DOHH2 (cell line): ENCODE measurements at regions not wholly inside any gene's neighbourhood (a gene's known extent, or its start where the extent isn't known, plus 50 kb on each side); places are given as distances from the start of the nearest gene placed in this dataset.

Experiments used
- CTCF ChIP-seq: fragments of 200-600 bp; sonication (generic); IDR thresholded peaks from one replicate; pipeline ENCODE4 v1.5.1; 2014; ENCODE audit warnings: antibody characterized with exemption, mild to moderate bottlenecking, low read depth, low read length; ENCODE audit not compliant: poor library complexity, severe bottlenecking
- EZH2phosphoT487 ChIP-seq: fragments of 200-600 bp; sonication (generic); IDR thresholded peaks from 2 replicates; pipeline ENCODE4 v1.6.1; 2017; ENCODE audit warnings: borderline replicate concordance, mild to moderate bottlenecking, antibody characterized with exemption, low read length, moderate library complexity, mixed read lengths

GRCh38 chr15:61731099-61731498, 329.1 kb downstream of the VPS13C start:
- TF ChIP-seq CTCF = no peak
- no peak for TF ChIP-seq EZH2phosphoT487
